Right atrium auricular region (tissue), 2 donors: ENCODE measurements at regions not wholly inside any gene's neighbourhood (a gene's known extent, or its start where the extent isn't known, plus 50 kb on each side); places are given as distances from the start of the nearest gene placed in this dataset.
"Not testable (repeated sequence)": the region's sequence is repeated elsewhere in the genome, so short reads cannot be mapped to it uniquely, and the experiment has no call there.

Experiments
- DNase-seq: peaks from one replicate; pipeline ENCODE4 v3.0.0-alpha.2; 2019; ENCODE audit warnings: low spot score
- H3K27ac ChIP-seq, 2 donors: fragments of 200-600 bp; sonication (generic); 1 replicate in 1 of 2; 2 replicates in 1 of 2; pipeline ENCODE4 v1.5.1; 2016 to 2019
- H3K27me3 ChIP-seq, 2 donors: fragments of 200-600 bp; sonication (generic); one replicate each; pipeline versions ENCODE4 v1.5.1 to v1.6.0; 2017 to 2019
- H3K36me3 ChIP-seq: fragments of 200-600 bp; sonication (generic); one replicate; pipeline ENCODE4 v1.5.1; 2016
- H3K4me1 ChIP-seq, 2 donors: fragments of 200-600 bp; sonication (generic); one replicate each; pipeline versions ENCODE4 v1.5.1 to v1.6.0; 2017 to 2019
- H3K4me3 ChIP-seq, 2 donors: fragments of 200-600 bp; sonication (generic); 1 replicate in 1 of 2; 2 replicates in 1 of 2; pipeline ENCODE4 v1.5.1; 2017 to 2019; ENCODE audit warnings: mild to moderate bottlenecking in 1 of 2, moderate library complexity in 1 of 2
- H3K9me3 ChIP-seq, 2 donors: fragments of 200-600 bp; sonication (generic); one replicate each; pipeline ENCODE4 v1.5.1; 2019
- TF ChIP-seq, protein P1 (sequence below), 2 donors: fragments of 200-600 bp; sonication (generic); IDR thresholded peaks; one replicate each; pipeline ENCODE4 v1.5.1; 2019; ENCODE audit warnings: antibody characterized with exemption in 2 of 2

DNA sequence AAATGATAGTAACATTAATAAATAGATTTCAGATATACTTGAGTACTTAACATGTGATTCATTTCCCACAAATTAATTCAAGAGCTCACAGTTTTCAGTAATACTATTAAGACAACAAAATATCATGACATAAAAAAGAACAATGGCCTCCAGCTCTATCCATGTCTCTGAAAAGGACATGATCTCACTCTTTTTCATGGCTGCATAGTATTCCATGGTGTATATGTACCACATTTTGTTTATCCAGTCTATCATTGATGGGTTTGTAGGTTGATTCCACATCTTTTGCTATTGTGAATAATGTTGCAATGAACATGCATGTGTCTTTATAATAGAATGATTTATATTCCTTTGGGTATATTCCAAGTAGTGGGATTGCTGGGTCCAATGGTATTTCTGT, 1012.8 kb upstream of the ALCAM start:
- Histone ChIP-seq H3K27ac (no peak overlapping the region), H3K9me3 (no peaks in the 10 kb centered on the region), H3K4me1 (no peaks in the 10 kb centered on the region), H3K27me3 (no peaks in the 10 kb centered on the region), H3K4me3 (no peak overlapping the region), H3K36me3 (no peaks in the 10 kb centered on the region)
- DNase-seq: no peak
- TF ChIP-seq, protein P1, sequence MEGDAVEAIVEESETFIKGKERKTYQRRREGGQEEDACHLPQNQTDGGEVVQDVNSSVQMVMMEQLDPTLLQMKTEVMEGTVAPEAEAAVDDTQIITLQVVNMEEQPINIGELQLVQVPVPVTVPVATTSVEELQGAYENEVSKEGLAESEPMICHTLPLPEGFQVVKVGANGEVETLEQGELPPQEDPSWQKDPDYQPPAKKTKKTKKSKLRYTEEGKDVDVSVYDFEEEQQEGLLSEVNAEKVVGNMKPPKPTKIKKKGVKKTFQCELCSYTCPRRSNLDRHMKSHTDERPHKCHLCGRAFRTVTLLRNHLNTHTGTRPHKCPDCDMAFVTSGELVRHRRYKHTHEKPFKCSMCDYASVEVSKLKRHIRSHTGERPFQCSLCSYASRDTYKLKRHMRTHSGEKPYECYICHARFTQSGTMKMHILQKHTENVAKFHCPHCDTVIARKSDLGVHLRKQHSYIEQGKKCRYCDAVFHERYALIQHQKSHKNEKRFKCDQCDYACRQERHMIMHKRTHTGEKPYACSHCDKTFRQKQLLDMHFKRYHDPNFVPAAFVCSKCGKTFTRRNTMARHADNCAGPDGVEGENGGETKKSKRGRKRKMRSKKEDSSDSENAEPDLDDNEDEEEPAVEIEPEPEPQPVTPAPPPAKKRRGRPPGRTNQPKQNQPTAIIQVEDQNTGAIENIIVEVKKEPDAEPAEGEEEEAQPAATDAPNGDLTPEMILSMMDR (IDR thresholded peaks at IDR 0.05): no peak

DNA sequence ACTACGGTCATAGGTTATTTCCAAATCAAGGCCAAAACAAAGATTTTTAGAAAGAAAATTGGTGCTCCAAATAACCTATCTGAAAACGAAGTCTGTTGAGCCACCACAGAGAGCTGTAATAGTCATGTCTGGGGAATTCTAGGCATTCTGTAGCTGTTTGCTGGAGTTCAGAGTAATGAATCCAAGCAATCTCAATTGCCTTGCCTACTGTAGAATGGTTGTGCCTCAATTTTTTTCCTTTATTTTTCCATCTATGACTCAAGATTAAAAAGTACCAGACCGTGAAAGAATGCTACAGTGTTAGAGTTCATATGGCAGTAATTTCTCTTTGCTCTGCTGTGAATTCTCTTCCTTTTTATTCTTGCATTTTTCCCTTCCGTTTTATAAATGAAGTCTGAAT, 1007.2 kb upstream of the ALCAM start:
- TF ChIP-seq, protein P1 (IDR thresholded peaks at IDR 0.05): no peak
- no peaks in the 10 kb centered on the region for H3K4me1 ChIP-seq

DNA sequence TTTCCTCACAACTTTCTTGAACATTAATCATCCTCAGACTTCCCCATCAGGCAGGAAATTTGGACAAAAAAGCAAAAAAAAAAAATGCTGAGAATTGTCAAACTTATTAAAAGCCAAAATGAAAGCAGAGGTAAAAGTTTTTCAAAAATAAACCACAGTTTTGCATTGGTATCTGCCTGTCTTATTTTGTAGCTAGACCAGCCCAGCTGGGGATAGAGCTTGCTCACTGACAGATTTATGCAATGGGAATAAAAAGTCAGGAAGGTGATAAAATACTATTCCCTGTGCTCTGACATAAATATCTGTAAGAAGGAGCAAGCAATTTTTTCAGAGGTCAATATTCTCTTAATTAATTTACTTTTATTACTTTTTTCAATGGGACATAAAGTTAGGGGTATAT, 1006.7 kb upstream of the ALCAM start:
- no peaks in the 10 kb centered on the region for H3K4me1 ChIP-seq
- TF ChIP-seq, protein P1 (IDR thresholded peaks at IDR 0.05): no peak
- H3K36me3 ChIP-seq: no peaks in the 10 kb centered on the region
- H3K27me3 ChIP-seq: no peaks in the 10 kb centered on the region
- no peak overlapping the region for H3K27ac ChIP-seq
- DNase-seq: no peak
- H3K9me3 ChIP-seq: no peaks in the 10 kb centered on the region
- H3K4me3 ChIP-seq: no peak overlapping the region

More for the DNA sequence above, 1007.2 kb upstream of the ALCAM start:
- H3K4me3 ChIP-seq: no peak overlapping the region
- H3K36me3 ChIP-seq: no peaks in the 10 kb centered on the region
- no peaks in the 10 kb centered on the region for H3K27me3 ChIP-seq
- no peak for DNase-seq
- H3K27ac ChIP-seq: no peak overlapping the region
- no peaks in the 10 kb centered on the region for H3K9me3 ChIP-seq

DNA sequence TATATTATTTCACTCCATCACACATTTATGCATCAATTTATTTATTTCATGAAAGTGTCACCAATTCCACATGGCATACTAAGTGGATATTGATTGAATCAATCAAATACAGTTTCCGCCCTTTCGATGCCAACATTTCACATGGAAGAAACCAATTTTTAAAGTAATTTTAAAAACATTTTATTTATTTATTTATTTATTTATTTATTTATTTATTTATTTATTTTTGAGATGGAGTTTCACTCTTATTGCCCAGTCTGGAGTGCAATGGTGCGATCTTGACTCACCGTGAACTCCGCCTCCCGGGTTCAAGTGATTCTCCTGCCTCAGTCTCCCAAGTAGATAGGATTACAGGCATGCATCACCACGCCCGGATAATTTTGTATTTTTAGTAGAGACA, 1005.0 kb upstream of the ALCAM start:
- H3K9me3 ChIP-seq, H3K36me3 ChIP-seq, H3K4me3 ChIP-seq, DNase-seq, H3K27me3 ChIP-seq, H3K4me1 ChIP-seq, H3K27ac ChIP-seq: not testable (repeated sequence)

GRCh38 chr3:104362319-104362718, 1004.4 kb upstream of the ALCAM start:
- H3K27ac ChIP-seq: no peak overlapping the region
- H3K36me3 ChIP-seq: no peaks in the 10 kb centered on the region
- no peaks in the 10 kb centered on the region for H3K4me1 ChIP-seq
- H3K9me3 ChIP-seq: no peaks in the 10 kb centered on the region
- TF ChIP-seq, protein P1 (IDR thresholded peaks at IDR 0.05): no peak
- no peak overlapping the region for H3K4me3 ChIP-seq
- H3K27me3 ChIP-seq: no peaks in the 10 kb centered on the region
- DNase-seq: no peak

DNA sequence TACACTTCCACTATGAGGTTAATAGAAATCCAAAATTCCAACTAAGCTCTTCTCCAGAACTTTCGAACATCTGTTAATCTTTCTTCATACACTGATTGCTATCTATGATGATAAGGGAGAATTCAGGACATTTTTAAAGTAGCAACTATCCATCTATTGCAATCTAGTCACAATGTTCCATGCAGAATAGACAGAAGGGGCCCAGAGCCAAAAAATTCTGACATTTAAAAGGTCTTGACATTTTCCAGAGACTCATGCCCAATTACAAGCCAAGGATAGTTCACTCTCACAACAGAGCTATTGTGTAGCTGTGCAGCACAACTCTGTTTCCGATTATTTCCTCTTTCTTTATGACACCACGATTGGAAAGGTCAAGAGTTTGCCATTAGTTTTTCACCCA, 999.7 kb upstream of the ALCAM start:
- H3K4me3 ChIP-seq: no peak overlapping the region
- no peaks in the 10 kb centered on the region for H3K27me3 ChIP-seq
- no peak for DNase-seq
- TF ChIP-seq, protein P1 (IDR thresholded peaks at IDR 0.05): no peak
- H3K9me3 ChIP-seq: no peaks in the 10 kb centered on the region
- no peaks in the 10 kb centered on the region for H3K36me3 ChIP-seq
- no peak overlapping the region for H3K27ac ChIP-seq
- no peaks in the 10 kb centered on the region for H3K4me1 ChIP-seq
